T-cell (primary cell): ENCODE measurements at regions not wholly inside any gene's neighbourhood (a gene's known extent, or its start where the extent isn't known, plus 50 kb on each side); places are given as distances from the start of the nearest gene placed in this dataset.

Source experiments
- ATAC-seq, 4 experiments: fragments of 200-7000 bp in 3 of 4; fragments of 150-1000 bp in 1 of 4; cut with Tn5 transposase; replicated peaks in 1 of 4; 1 replicate in 3 of 4; 2 replicates in 1 of 4; pipeline ENCODE4 v1.10.0; 2021; ENCODE audit warnings: moderate library complexity in 3 of 4, mild to moderate bottlenecking in 2 of 4, moderate number of reproducible peaks in 1 of 4
- CTCF ChIA-PET, 2 donors: fragments of 300-600 bp; sonication (Branson Sonifier 250); formaldehyde crosslinking; loops; one replicate each; lab custom pipeline; 2022; ENCODE audit warnings: antibody characterized with exemption in 2 of 2; lab: Charles Lee
- POLR2A ChIA-PET, 2 donors: fragments of 300-600 bp; sonication (Branson Sonifier 250); formaldehyde crosslinking; loops; one replicate each; lab custom pipeline; 2022; ENCODE audit warnings: antibody characterized with exemption in 2 of 2; lab: Charles Lee
- DNase-seq, 35 experiments: peaks; one replicate each; pipeline versions ENCODE4 v3.0.0 to v3.0.0-alpha.2; 2013 to 2023
- H3K27ac ChIP-seq: one replicate; pipeline ENCODE4 v1.5.1; 2013; ENCODE audit warnings: low read length
- H3K27me3 ChIP-seq, 2 experiments: replicated peaks in 1 of 2; 1 replicate in 1 of 2; 2 replicates in 1 of 2; pipeline versions ENCODE4 v1.6.1 to v1.7.0; 2013; ENCODE audit warnings: low read length in 1 of 2, mixed read lengths in 1 of 2; ENCODE audit not compliant: control insufficient read depth in 2 of 2, insufficient read depth in 2 of 2; ENCODE audit errors: extremely low read depth in 1 of 2
- H3K36me3 ChIP-seq, 2 donors: 1 replicate in 1 of 2; 2 replicates in 1 of 2; pipeline versions ENCODE4 v1.6.1 to v1.7.0; 2013; ENCODE audit warnings: low read length in 1 of 2; ENCODE audit not compliant: control insufficient read depth in 2 of 2, insufficient read depth in 1 of 2; ENCODE audit errors: extremely low read depth in 1 of 2
- H3K4me1 ChIP-seq, 2 experiments: 1 replicate in 1 of 2; 2 replicates in 1 of 2; pipeline versions ENCODE4 v1.6.1 to v1.7.0; 2013; ENCODE audit warnings: low read length in 2 of 2, mixed read lengths in 1 of 2; ENCODE audit not compliant: insufficient read depth in 2 of 2, control insufficient read depth in 1 of 2; ENCODE audit errors: extremely low read depth in 1 of 2
- H3K4me3 ChIP-seq, 2 donors: 1 replicate in 1 of 2; 2 replicates in 1 of 2; pipeline versions ENCODE4 v1.5.1 to v1.7.0; 2013; ENCODE audit warnings: mild to moderate bottlenecking in 2 of 2, low read length in 1 of 2, moderate library complexity in 1 of 2; ENCODE audit not compliant: control insufficient read depth in 1 of 2; ENCODE audit errors: extremely low read depth in 1 of 2
- H3K9me3 ChIP-seq: 2 replicates; pipeline ENCODE4 v1.7.0; 2013
- H3K27ac Mint-ChIP-seq, 2 donors: one replicate each; pipeline ENCODE4 v1.8.0; 2020 to 2021; ENCODE audit warnings: mild to moderate bottlenecking in 2 of 2, mixed read lengths in 2 of 2
- H3K27me3 Mint-ChIP-seq, 2 donors: one replicate each; pipeline ENCODE4 v1.8.0; 2021 to 2022; ENCODE audit warnings: mixed read lengths in 2 of 2
- H3K36me3 Mint-ChIP-seq: one replicate; pipeline ENCODE4 v1.8.0; 2021; ENCODE audit warnings: mixed read lengths
- H3K4me1 Mint-ChIP-seq, 3 donors: one replicate each; pipeline ENCODE4 v1.8.0; 2020 to 2022; ENCODE audit warnings: mixed read lengths in 3 of 3, mild to moderate bottlenecking in 1 of 3
- H3K4me3 Mint-ChIP-seq, 3 donors: one replicate each; pipeline ENCODE4 v1.8.0; 2020 to 2022; ENCODE audit warnings: mild to moderate bottlenecking in 3 of 3, mixed read lengths in 3 of 3, moderate library complexity in 3 of 3
- H3K9me3 Mint-ChIP-seq, 3 donors: one replicate each; pipeline ENCODE4 v1.8.0; 2020 to 2022; ENCODE audit warnings: mixed read lengths in 3 of 3
- WGBS: methylation state at CpG from one replicate; pipeline ENCODE4 v1.1.5; 2013; ENCODE audit warnings: missing lambda C conversion rate; ENCODE audit not compliant: insufficient coverage; 5-methylcytosine and 5-hydroxymethylcytosine counted together

- ATAC-seq (no peak), DNase-seq (no peak)
- no peaks in the 10 kb centered on the region for H3K9me3 ChIP-seq
- no peak overlapping the region for H3K27ac ChIP-seq
- H3K27ac Mint-ChIP-seq: no peak overlapping the region
- no peaks in the 10 kb centered on the region for H3K36me3 Mint-ChIP-seq
- 73% methylated on average over 12 of the region's 12 CpGs for WGBS
- no peaks in the 10 kb centered on the region for H3K36me3 ChIP-seq
- no peak overlapping the region for H3K4me3 ChIP-seq
- no peaks in the 10 kb centered on the region for H3K4me1 Mint-ChIP-seq
- H3K27me3 Mint-ChIP-seq: peaks cover 13 to 17% of the 10 kb centered on the region in 2 donors
- ChIA-PET CTCF (no interaction called here), POLR2A (no interaction called here)
- no peaks in the 10 kb centered on the region for H3K4me1 ChIP-seq
- H3K4me3 Mint-ChIP-seq: no peak overlapping the region
- H3K27me3 ChIP-seq: peaks cover 0 to 14% of the 10 kb centered on the region in 2 experiments
- H3K9me3 Mint-ChIP-seq: peaks cover 0 to 6% (median 0%) of the 10 kb centered on the region in 3 donors
Measured at GRCh38 chr10:2679646-2680045, 387.7 kb upstream of the PFKP start.

- Histone ChIP-seq H3K27me3 (peaks cover 0 to 24% of the 10 kb centered on the region in 2 experiments), H3K27ac (no peak overlapping the region), H3K36me3 (no peaks in the 10 kb centered on the region), H3K4me3 (no peak overlapping the region), H3K9me3 (no peaks in the 10 kb centered on the region), H3K4me1 (no peaks in the 10 kb centered on the region)
- CTCF ChIA-PET: no interaction called here
- DNase-seq (no peak), ATAC-seq (no peak)
- Mint-ChIP-seq H3K27ac (no peak overlapping the region), H3K36me3 (no peaks in the 10 kb centered on the region), H3K4me1 (no peaks in the 10 kb centered on the region), H3K4me3 (no peak overlapping the region), H3K27me3 (peaks cover 11 to 13% of the 10 kb centered on the region in 2 donors), H3K9me3 (no peaks in the 10 kb centered on the region)
- no CpG with 5 or more reads among the region's 1 CpG for WGBS
- POLR2A ChIA-PET: no interaction called here
Measured at GRCh38 chr10:2676455-2676854, 390.9 kb upstream of the PFKP start.

- CTCF ChIA-PET: no interaction called here
- H3K27me3 Mint-ChIP-seq: peaks cover 3 to 4% of the 10 kb centered on the region in 2 donors
- Histone ChIP-seq H3K4me3 (no peak overlapping the region), H3K36me3 (no peaks in the 10 kb centered on the region), H3K27ac (no peak overlapping the region), H3K27me3 (peaks cover 0 to 14% of the 10 kb centered on the region in 2 experiments), H3K4me1 (no peaks in the 10 kb centered on the region), H3K9me3 (no peaks in the 10 kb centered on the region)
- H3K4me1 Mint-ChIP-seq: no peaks in the 10 kb centered on the region
- H3K27ac Mint-ChIP-seq: no peak overlapping the region
- no peak for ATAC-seq
- H3K4me3 Mint-ChIP-seq: no peak overlapping the region
- no peak for DNase-seq
- POLR2A ChIA-PET: no interaction called here
- H3K36me3 Mint-ChIP-seq: no peaks in the 10 kb centered on the region
- no peaks in the 10 kb centered on the region for H3K9me3 Mint-ChIP-seq
Measured at GRCh38 chr10:2674451-2674850, 392.9 kb upstream of the PFKP start.

GRCh38 chr10:2670864-2671263, 396.5 kb upstream of the PFKP start:
- no peak overlapping the region for H3K4me3 ChIP-seq
- H3K36me3 ChIP-seq: no peaks in the 10 kb centered on the region
- peaks cover 0 to 4% (median 0%) of the 10 kb centered on the region in 3 donors for H3K9me3 Mint-ChIP-seq
- DNase-seq (no peak), ATAC-seq (no peak)
- H3K27me3 Mint-ChIP-seq: peaks cover 0 to 2% of the 10 kb centered on the region in 2 donors
- no peaks in the 10 kb centered on the region for H3K4me1 ChIP-seq
- H3K27me3 ChIP-seq: peaks cover 0 to 10% of the 10 kb centered on the region in 2 experiments
- no peak overlapping the region for H3K4me3 Mint-ChIP-seq
- H3K4me1 Mint-ChIP-seq: no peaks in the 10 kb centered on the region
- H3K9me3 ChIP-seq: no peaks in the 10 kb centered on the region
- H3K27ac ChIP-seq: no peak overlapping the region
- ChIA-PET CTCF (no interaction called here), POLR2A (no interaction called here)
- 78% methylated on average over 4 of the region's 7 CpGs for WGBS
- no peak overlapping the region for H3K27ac Mint-ChIP-seq
- H3K36me3 Mint-ChIP-seq: no peaks in the 10 kb centered on the region

GRCh38 chr10:2665772-2666171, 401.6 kb upstream of the PFKP start:
- no peak overlapping the region for H3K27ac ChIP-seq
- ATAC-seq (no peak), DNase-seq (no peak)
- CTCF ChIA-PET: no interaction called here
- Mint-ChIP-seq H3K4me3 (no peak overlapping the region), H3K9me3 (peaks cover 0 to 5% (median 4%) of the 10 kb centered on the region in 3 donors), H3K27ac (no peak overlapping the region), H3K4me1 (no peaks in the 10 kb centered on the region), H3K27me3 (peaks cover 3 to 4% of the 10 kb centered on the region in 2 donors), H3K36me3 (no peaks in the 10 kb centered on the region)
- POLR2A ChIA-PET: no interaction called here
- H3K27me3 ChIP-seq: no peaks in the 10 kb centered on the region
- H3K4me1 ChIP-seq: no peaks in the 10 kb centered on the region
- no peaks in the 10 kb centered on the region for H3K36me3 ChIP-seq
- H3K9me3 ChIP-seq: no peaks in the 10 kb centered on the region
- H3K4me3 ChIP-seq: no peak overlapping the region

- no peak for DNase-seq
- H3K4me3 ChIP-seq: no peak overlapping the region
- WGBS: 73% methylated on average over 8 of the region's 10 CpGs
- Mint-ChIP-seq H3K36me3 (no peaks in the 10 kb centered on the region), H3K27ac (no peak overlapping the region), H3K27me3 (peaks cover 6 to 16% of the 10 kb centered on the region in 2 donors), H3K4me3 (no peak overlapping the region), H3K4me1 (no peaks in the 10 kb centered on the region), H3K9me3 (peaks cover 0 to 8% (median 0%) of the 10 kb centered on the region in 3 donors)
- ChIA-PET CTCF (no interaction called here), POLR2A (no interaction called here)
- H3K27me3 ChIP-seq: peaks cover 0 to 9% of the 10 kb centered on the region in 2 experiments
- no peaks in the 10 kb centered on the region for H3K4me1 ChIP-seq
- no peaks in the 10 kb centered on the region for H3K9me3 ChIP-seq
- no peak for ATAC-seq
- no peaks in the 10 kb centered on the region for H3K36me3 ChIP-seq
- H3K27ac ChIP-seq: no peak overlapping the region
Measured at GRCh38 chr10:2660276-2660675, 407.1 kb upstream of the PFKP start.

- DNase-seq (no peak), ATAC-seq (no peak)
- Histone ChIP-seq H3K36me3 (no peaks in the 10 kb centered on the region), H3K4me3 (no peak overlapping the region), H3K27ac (no peak overlapping the region), H3K4me1 (no peaks in the 10 kb centered on the region), H3K9me3 (no peaks in the 10 kb centered on the region), H3K27me3 (peaks cover 0 to 9% of the 10 kb centered on the region in 2 experiments)
- ChIA-PET POLR2A (no interaction called here), CTCF (no interaction called here)
- Mint-ChIP-seq H3K36me3 (no peaks in the 10 kb centered on the region), H3K9me3 (peaks cover 0 to 4% (median 0%) of the 10 kb centered on the region in 3 donors), H3K4me1 (no peaks in the 10 kb centered on the region), H3K27me3 (peaks cover 6 to 16% of the 10 kb centered on the region in 2 donors), H3K27ac (no peak overlapping the region), H3K4me3 (no peak overlapping the region)
- WGBS: 71% methylated on average over 1 of the region's 8 CpGs
Measured at GRCh38 chr10:2659660-2660209, 407.6 kb upstream of the PFKP start.
